Bronchial epithelial cell (primary cell): ENCODE measurements at regions not wholly inside any gene's neighbourhood (a gene's known extent, or its start where the extent isn't known, plus 50 kb on each side); places are given as distances from the start of the nearest gene placed in this dataset.

ENCODE experiments used
- DNase-seq: peaks from one replicate; pipeline ENCODE4 v3.0.0-alpha.2; 2010; ENCODE audit warnings: low read depth
- FAIRE-seq: peaks from 2 replicates; lab custom pipeline; 2011; peaks lifted over from hg19 to GRCh38; lab: Jason Lieb, UNC
- H3K27me3 ChIP-seq: 2 replicates; pipeline ENCODE4 v1.5.1; 2011; ENCODE audit warnings: low read length; ENCODE audit not compliant: control insufficient read depth, insufficient read depth
- H3K36me3 ChIP-seq: 2 replicates; pipeline ENCODE4 v1.5.1; 2011; ENCODE audit warnings: low read length; ENCODE audit not compliant: control insufficient read depth, insufficient read depth
- H3K4me3 ChIP-seq: 2 replicates; pipeline ENCODE4 v1.5.1; 2011; ENCODE audit warnings: mild to moderate bottlenecking, low read depth, low read length, control low read depth
- CTCF ChIP-seq: IDR thresholded peaks from 2 replicates; pipeline ENCODE4 v1.5.1; 2011; ENCODE audit warnings: mild to moderate bottlenecking, moderate library complexity, low read length, control low read depth, inconsistent platforms; ENCODE audit not compliant: insufficient read depth, severe bottlenecking

- FAIRE-seq (no peak), DNase-seq (peak; percentile 75)
- no peak for TF ChIP-seq CTCF
- Histone ChIP-seq H3K36me3 (no peaks in the 10 kb centered on the region), H3K4me3 (no peak overlapping the region), H3K27me3 (no peaks in the 10 kb centered on the region)
These were observed 424.5 kb upstream of the FAM47C start for GRCh38 chrX:36583674-36584073.

GRCh38 chrX:36609616-36610585 lies 398.3 kb upstream of the FAM47C start:
- Histone ChIP-seq H3K36me3 (no peaks in the 10 kb centered on the region), H3K4me3 (no peak overlapping the region), H3K27me3 (no peaks in the 10 kb centered on the region)
- no peak for TF ChIP-seq CTCF
- FAIRE-seq (no peak), DNase-seq (peak; percentile 90)

GRCh38 chrX:36626898-36627297 lies 381.3 kb upstream of the FAM47C start:
- FAIRE-seq (no peak), DNase-seq (no peak)
- H3K36me3 ChIP-seq: no peaks in the 10 kb centered on the region
- no peak for TF ChIP-seq CTCF
- no peaks in the 10 kb centered on the region for H3K27me3 ChIP-seq
- no peak overlapping the region for H3K4me3 ChIP-seq

- no peak for DNase-seq
- no peaks in the 10 kb centered on the region for H3K36me3 ChIP-seq
- no peaks in the 10 kb centered on the region for H3K27me3 ChIP-seq
- no peak overlapping the region for H3K4me3 ChIP-seq
- FAIRE-seq: no peak
- TF ChIP-seq CTCF: no peak
These were observed 367.9 kb upstream of the FAM47C start for GRCh38 chrX:36640232-36640631.

GRCh38 chrX:36642052-36642451 lies 366.1 kb upstream of the FAM47C start:
- Histone ChIP-seq H3K36me3 (no peaks in the 10 kb centered on the region), H3K4me3 (no peak overlapping the region), H3K27me3 (no peaks in the 10 kb centered on the region)
- DNase-seq (no peak), FAIRE-seq (no peak)
- TF ChIP-seq CTCF: no peak
